Adrenal gland (tissue), 5 donors: ENCODE measurements at regions not wholly inside any gene's neighbourhood (a gene's known extent, or its start where the extent isn't known, plus 50 kb on each side); places are given as distances from the start of the nearest gene placed in this dataset.

Experiments used
- CTCF ChIP-seq, 6 experiments: fragments of 450-650 bp in 4 of 6; fragments of 200-600 bp in 2 of 6; sonication (generic) in 1 of 6; IDR thresholded peaks; 1 replicate in 5 of 6; 2 replicates in 1 of 6; pipeline versions ENCODE4 v1.5.1 to v1.8.0; 2016 to 2021; ENCODE audit warnings: antibody characterized with exemption in 6 of 6, mild to moderate bottlenecking in 2 of 6, moderate library complexity in 1 of 6
- POLR2A ChIP-seq, 2 donors: fragments of 450-650 bp; IDR thresholded peaks; one replicate each; pipeline ENCODE4 v1.6.1; 2017; ENCODE audit warnings: antibody characterized with exemption in 2 of 2, mild to moderate bottlenecking in 2 of 2, moderate library complexity in 1 of 2
- donor health status: DM: no; HTN: no; CAD: no.

GRCh38 chr6:15945593-15946159 is 183.2 kb upstream of the MYLIP start:
- no peak for TF ChIP-seq CTCF (IDR thresholded peaks at IDR 0.05)
- no peak for TF ChIP-seq POLR2A (IDR thresholded peaks at IDR 0.05)
